ENCODE measurements at regions not wholly inside any gene's neighbourhood (a gene's known extent, or its start where the extent isn't known, plus 50 kb on each side); places are given as distances from the start of the nearest gene placed in this dataset.

DNA sequence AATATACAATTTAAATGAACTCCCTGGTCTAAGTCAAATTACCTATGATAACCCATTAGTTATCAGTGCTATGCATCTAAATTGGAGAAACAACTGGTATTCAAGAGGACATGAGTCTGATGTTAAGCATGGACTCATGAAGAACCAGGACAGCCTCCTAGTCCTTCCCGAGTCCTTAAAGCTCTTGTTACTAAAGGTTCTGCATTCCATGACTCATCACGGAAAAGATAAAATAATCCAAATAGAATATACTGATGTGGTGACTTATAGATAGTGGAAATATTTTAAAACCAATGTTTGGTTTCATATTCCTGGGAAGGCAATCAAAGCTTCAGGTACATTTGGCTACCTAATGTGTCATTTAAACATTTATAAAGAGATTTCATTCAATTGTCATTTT lies 117.2 kb upstream of the PMCH start:
- TF ChIP-seq, protein P1, sequence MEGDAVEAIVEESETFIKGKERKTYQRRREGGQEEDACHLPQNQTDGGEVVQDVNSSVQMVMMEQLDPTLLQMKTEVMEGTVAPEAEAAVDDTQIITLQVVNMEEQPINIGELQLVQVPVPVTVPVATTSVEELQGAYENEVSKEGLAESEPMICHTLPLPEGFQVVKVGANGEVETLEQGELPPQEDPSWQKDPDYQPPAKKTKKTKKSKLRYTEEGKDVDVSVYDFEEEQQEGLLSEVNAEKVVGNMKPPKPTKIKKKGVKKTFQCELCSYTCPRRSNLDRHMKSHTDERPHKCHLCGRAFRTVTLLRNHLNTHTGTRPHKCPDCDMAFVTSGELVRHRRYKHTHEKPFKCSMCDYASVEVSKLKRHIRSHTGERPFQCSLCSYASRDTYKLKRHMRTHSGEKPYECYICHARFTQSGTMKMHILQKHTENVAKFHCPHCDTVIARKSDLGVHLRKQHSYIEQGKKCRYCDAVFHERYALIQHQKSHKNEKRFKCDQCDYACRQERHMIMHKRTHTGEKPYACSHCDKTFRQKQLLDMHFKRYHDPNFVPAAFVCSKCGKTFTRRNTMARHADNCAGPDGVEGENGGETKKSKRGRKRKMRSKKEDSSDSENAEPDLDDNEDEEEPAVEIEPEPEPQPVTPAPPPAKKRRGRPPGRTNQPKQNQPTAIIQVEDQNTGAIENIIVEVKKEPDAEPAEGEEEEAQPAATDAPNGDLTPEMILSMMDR (IDR thresholded peaks at IDR 0.05), result no peak
- TF ChIP-seq POLR2A (IDR thresholded peaks at IDR 0.05), result no peak

Measured in body of pancreas (tissue), 4 donors.